ENCODE measurements at regions not wholly inside any gene's neighbourhood (a gene's known extent, or its start where the extent isn't known, plus 50 kb on each side); places are given as distances from the start of the nearest gene placed in this dataset.

DNA sequence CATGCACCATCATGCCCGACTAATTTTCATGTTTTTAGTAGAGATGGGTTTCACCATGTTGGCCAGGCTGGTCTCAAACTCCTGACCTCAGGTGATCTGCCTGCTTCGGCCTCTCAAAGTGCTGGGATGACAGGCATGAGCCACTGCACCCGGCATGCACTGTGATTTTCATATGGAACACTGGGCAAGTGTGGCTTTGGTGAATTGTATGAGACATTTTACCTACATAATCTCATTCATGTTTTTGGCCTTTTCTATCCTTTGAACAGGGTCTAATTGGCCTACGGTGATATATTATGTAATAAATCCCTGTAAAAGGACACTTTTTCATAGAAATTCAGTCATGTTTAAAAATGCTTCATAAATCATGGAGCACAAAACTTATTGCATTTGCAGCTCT lies 128.7 kb upstream of the SEMA6A start:
- H2BK120ac ChIP-seq (ENCODE audit: low read depth, low read length, poor library complexity, severe bottlenecking) = no peak overlapping the region
- H2BK5ac ChIP-seq (ENCODE audit: insufficient read length, low read length) = no peak overlapping the region
- H3K9ac ChIP-seq (ENCODE audit: extremely low read depth, insufficient read length, low read length) = no peak overlapping the region
- H2AK5ac ChIP-seq (ENCODE audit: insufficient read length, low read length) = no peak overlapping the region
- peaks cover 0 to 5% of the 10 kb centered on the region in 2 experiments; a peak in 1 of 5 replicates for H3K9me3 Mint-ChIP-seq
- TF ChIP-seq, protein P1, sequence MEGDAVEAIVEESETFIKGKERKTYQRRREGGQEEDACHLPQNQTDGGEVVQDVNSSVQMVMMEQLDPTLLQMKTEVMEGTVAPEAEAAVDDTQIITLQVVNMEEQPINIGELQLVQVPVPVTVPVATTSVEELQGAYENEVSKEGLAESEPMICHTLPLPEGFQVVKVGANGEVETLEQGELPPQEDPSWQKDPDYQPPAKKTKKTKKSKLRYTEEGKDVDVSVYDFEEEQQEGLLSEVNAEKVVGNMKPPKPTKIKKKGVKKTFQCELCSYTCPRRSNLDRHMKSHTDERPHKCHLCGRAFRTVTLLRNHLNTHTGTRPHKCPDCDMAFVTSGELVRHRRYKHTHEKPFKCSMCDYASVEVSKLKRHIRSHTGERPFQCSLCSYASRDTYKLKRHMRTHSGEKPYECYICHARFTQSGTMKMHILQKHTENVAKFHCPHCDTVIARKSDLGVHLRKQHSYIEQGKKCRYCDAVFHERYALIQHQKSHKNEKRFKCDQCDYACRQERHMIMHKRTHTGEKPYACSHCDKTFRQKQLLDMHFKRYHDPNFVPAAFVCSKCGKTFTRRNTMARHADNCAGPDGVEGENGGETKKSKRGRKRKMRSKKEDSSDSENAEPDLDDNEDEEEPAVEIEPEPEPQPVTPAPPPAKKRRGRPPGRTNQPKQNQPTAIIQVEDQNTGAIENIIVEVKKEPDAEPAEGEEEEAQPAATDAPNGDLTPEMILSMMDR (conservative IDR thresholded peaks at IDR 0.05) = no peak
- no peaks in the 10 kb centered on the region for H3K9me3 ChIP-seq (ENCODE audit: control insufficient read depth, low read depth, low read length)
- peak overlapping the region in 2 of 3 experiments; percentile 61 to 91; a peak in 3 of 7 replicates for H3K27ac Mint-ChIP-seq
- H4K20me1 ChIP-seq (ENCODE audit: control insufficient read depth, insufficient read depth, insufficient read length) = no peaks in the 10 kb centered on the region
- no peaks in the 10 kb centered on the region for H3K27me3 ChIP-seq (ENCODE audit: insufficient read depth, low read length)
- H3K18ac ChIP-seq (ENCODE audit: insufficient read length, low read depth, low read length) = no peak overlapping the region
- H3K4me3 Mint-ChIP-seq = no peak overlapping the region
- H3K4ac ChIP-seq (ENCODE audit: low read depth, low read length) = no peak overlapping the region
- no peak overlapping the region for H3K23ac ChIP-seq (ENCODE audit: insufficient read length, low read depth, low read length)
- no peak overlapping the region for H3T11ph ChIP-seq (ENCODE audit: low read length)
- no peak for DNase-seq
- WGBS (ENCODE audit: extremely low coverage, insufficient read length, low lambda C conversion rate) = no CpG with 5 or more reads among the region's 4 CpGs
- H2AFZ ChIP-seq (ENCODE audit: low read length) = no peak overlapping the region
- no peak overlapping the region for H2BK12ac ChIP-seq (ENCODE audit: insufficient read length, low read depth, low read length)
- no peak overlapping the region for H3K14ac ChIP-seq (ENCODE audit: insufficient read depth, low read length)
- H3K56ac ChIP-seq (ENCODE audit: insufficient read length, low read depth, low read length) = no peak overlapping the region
- H3K27ac ChIP-seq (ENCODE audit: insufficient read length, low read depth, low read length) = no peak overlapping the region
- H4K5ac ChIP-seq (ENCODE audit: insufficient read length, low read depth, low read length) = no peak overlapping the region
- H3K4me1 Mint-ChIP-seq = peaks cover 34 to 37% of the 10 kb centered on the region in 2 experiments
- H3K4me1 ChIP-seq (ENCODE audit: insufficient read depth, low read length) = no peaks in the 10 kb centered on the region; the same call in 1 of the 2 replicates
- no peaks in the 10 kb centered on the region for H3K27me3 Mint-ChIP-seq (ENCODE audit: low read depth)
- no peaks in the 10 kb centered on the region for H3K23me2 ChIP-seq (ENCODE audit: insufficient read length, low read depth, low read length, poor library complexity, severe bottlenecking)
- H4K91ac ChIP-seq (ENCODE audit: insufficient read length, low read depth, low read length) = no peak overlapping the region
- H4K8ac ChIP-seq (replicated peaks; ENCODE audit: insufficient read length, low read depth, low read length) = no peak overlapping the region
- no peak overlapping the region for H3K4me2 ChIP-seq (ENCODE audit: insufficient read depth, insufficient read length, low read length)
- H3K79me2 ChIP-seq (ENCODE audit: insufficient read depth, low read length) = no peaks in the 10 kb centered on the region
- H3K79me1 ChIP-seq (ENCODE audit: insufficient read depth, low read depth, low read length, poor library complexity, severe bottlenecking) = no peaks in the 10 kb centered on the region
- peaks cover 0 to 3% (median 0%) of the 10 kb centered on the region in 3 experiments; a peak in 2 of 7 replicates for H3K36me3 Mint-ChIP-seq (ENCODE audit: insufficient read depth in 1 of 3, low read depth in 3 of 3)
- no peak overlapping the region for H2BK20ac ChIP-seq (ENCODE audit: low read depth, low read length, poor library complexity, severe bottlenecking)
- H2BK15ac ChIP-seq (ENCODE audit: low read depth, low read length) = no peak overlapping the region
